NCI-H1105 (cell line): ENCODE measurements at regions not wholly inside any gene's neighbourhood (a gene's known extent, or its start where the extent isn't known, plus 50 kb on each side); places are given as distances from the start of the nearest gene placed in this dataset.
"Not testable (repeated sequence)": the region's sequence is repeated elsewhere in the genome, so short reads cannot be mapped to it uniquely, and the experiment has no call there.

ENCODE experiments used
- DNase-seq: peaks from one replicate; lab custom pipeline; 2025; lab: John Stamatoyannopoulos, UW

DNA sequence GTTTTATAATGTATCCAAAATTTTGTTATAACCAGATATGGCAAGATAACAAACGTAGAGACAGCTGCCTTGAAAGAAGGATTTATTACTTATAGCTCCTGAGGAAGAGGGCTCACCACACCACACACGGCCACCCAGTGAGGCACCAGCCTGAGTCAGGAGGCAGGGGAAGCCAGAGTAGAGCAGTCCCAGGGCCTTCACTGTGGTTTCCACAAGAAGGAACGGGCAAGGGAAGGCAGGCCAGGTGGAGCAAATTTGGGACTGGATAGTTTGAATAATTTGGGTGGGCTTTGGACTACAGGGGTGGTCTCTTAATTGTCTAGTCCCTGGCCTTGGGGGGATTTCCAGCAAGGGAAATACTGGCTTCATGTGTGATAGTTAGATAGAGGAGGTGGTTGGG, 72.5 kb downstream of the RRAGC start:
- DNase-seq, result no peak

- no peak for DNase-seq
Observed at GRCh38 chr1:38786040-38786436, 73.5 kb downstream of the RRAGC start.

- DNase-seq, result no peak
Observed at GRCh38 chr1:38785285-38786039, 74.1 kb downstream of the RRAGC start.

DNA sequence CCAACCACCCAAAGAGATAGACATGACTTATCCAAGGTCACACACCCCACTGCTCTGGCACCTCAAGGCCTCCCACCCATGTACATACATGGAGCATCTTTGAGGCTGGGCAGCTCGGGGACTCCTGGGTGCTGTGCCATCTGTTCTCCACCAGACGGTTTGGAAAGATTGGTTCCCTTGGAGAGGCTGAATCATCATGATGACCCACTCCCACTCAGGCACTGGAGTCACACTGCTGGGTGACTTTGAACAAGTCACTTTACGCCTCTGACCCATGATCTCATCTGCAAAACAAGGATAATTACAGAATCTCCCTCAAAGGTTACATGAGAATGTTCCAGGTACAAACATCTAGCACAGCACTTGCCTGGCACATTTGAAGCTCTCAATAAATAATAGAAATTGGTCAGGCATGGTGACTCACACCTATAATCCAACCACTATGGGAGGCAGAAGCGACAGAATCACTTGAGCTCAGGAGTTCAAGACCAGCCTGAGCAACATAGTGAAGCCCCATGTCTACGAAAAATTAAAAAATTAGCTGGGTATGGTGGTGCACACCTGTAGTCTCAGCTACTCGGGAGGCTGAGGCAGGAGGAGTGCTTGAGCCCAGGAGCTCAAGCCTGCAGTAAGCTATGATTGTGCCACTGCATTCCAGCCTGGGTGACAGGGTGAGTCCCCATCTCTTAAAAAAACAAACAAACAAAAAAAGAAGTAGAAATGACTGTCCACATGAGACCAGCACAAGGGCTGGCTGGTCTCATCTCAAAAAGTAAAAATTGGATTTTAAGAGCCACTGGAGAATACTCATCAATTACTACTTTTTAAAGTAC, 74.9 kb downstream of the RRAGC start:
- no peak for DNase-seq

DNA sequence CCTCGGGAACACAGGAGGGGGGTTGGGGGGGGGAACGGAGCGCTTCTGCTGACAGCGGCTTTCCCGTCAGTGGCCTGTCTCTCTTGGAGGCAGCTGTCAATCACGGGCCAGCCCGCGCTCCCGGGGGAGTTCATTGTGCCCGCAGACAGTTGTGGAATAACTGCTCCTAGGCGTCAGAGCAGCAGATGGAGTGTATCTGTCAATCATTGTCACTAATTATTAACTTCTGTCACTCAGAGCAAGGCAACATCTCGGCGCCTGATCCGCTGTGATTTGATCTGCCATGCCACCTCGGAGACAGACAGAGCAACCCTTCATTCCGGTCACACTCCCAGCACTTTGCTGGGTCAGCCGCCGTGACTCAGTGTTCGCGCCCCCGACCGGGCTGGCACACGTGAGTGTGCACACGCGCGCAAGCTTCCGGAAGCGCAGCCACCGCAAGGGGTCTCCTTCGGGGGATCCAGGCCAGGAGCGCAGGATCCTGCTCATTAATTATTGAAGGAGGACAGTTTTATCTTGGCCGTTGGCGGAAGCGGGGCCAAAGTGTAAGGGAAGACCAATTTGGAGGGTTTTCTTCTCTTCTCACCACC, 75.8 kb downstream of the RRAGC start:
- DNase-seq, result peak; percentile 44

DNA sequence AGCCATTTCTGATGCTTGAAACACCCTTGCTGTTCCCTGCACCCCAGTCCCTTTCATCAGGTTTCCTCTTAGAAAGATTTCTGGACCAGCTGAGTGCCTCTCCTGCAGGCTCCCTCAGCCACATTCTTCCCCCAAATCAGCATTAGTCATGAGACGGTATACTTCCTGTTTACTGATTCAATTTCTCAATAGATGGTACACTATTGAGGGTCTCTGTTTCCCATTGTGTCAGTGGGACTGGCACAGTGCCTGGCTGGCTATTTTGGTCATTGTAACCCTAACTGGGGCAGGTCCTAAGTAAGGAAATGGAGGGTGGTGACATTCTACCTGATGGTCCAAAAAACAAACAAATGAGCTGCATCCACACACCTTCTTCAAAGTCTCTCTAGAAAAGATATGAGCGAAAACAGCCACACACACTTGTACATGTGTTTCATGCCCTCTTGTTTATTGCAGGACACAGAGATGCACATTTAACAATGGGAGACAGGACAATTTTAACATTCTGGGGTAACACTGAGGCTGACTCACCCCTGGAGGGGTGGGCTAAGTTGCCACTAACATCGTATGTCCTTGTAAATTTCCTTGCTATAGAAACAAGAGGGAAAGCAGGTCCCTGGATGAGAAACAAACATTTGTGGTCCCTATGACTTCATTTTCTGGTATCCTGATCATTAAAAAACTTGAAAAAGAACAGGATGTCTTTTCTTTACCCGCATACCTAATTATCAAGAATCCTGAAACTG, 77.5 kb downstream of the RRAGC start:
- DNase-seq, result no peak

GRCh38 chr1:38780133-38780532, 79.4 kb downstream of the RRAGC start:
- DNase-seq, result no peak

DNA sequence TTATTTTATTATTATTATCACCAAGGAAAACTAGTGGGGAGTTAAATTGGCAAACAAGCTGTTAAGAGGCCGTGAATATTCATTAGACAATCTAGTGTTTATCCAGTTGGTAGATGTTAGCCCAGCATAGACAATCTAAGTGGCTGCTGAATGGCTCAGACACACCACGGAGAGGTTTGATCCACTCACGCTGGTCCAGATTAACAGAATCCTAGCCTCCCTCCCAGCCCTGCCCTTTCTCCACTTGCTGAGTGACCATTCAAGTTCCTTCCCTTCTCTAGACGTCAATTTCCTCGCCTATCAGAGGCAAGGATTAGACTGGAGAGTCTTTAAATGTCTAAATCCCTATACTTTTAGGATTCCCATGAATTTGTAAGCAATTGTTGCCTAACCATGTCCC, 80.1 kb downstream of the RRAGC start:
- DNase-seq, result no peak

GRCh38 chr1:38778521-38778920, 81.1 kb downstream of the RRAGC start:
- DNase-seq, result no peak

- no peak for DNase-seq
Observed at GRCh38 chr1:38778051-38778450, 81.5 kb downstream of the RRAGC start.

GRCh38 chr1:38777464-38777957, 82.1 kb downstream of the RRAGC start:
- no peak for DNase-seq

DNA sequence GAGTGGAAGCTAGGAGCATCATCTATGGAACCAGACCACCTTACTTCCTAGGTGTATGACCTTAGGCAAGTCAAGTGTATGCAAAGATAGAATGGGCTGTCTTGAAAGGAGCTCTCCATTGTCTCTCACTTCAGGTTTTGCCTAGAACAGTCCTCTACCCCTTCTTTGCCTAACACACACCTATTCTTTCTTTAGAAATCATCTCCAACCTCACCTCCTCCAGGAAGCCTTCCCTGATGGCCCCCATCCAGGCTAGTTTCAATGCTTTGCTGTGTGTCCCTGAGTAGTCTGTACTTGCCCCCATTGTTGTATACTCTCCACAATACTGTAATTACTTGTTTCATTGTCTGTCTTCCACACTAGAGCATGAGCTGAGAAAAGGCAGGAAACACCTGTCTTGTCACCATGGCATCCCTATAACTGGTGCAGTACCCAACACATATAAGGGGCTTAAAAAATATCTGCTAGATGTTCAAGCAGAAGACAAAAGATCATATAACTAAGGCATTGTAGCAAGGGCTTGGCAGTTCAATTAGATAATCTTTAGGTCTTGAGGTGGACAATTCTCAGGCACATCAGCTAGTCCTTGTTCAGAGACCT, 83.0 kb downstream of the RRAGC start:
- DNase-seq, result no peak

GRCh38 chr1:38775175-38775845, 84.3 kb downstream of the RRAGC start:
- DNase-seq, result no peak

GRCh38 chr1:38773483-38773882, 86.1 kb downstream of the RRAGC start:
- DNase-seq, result no peak

DNA sequence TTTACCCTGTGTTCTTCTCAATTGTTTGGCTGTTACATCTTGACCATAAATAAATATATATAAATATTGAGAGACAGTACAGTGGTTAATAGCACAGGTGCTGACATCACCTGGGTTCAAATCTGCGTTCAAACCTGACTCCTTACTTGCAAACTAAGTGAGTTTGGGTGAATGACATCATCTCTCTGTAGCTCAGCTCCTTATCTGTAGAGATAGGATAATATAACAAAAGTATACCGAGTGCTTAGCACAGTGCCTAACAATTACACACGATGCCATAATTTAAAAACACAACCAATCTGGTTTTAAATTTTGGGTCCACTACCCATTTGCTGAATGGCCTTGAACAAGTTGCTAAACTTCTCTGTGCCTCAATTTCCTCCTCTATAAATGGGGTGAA, 86.6 kb downstream of the RRAGC start:
- DNase-seq, result no peak

DNA sequence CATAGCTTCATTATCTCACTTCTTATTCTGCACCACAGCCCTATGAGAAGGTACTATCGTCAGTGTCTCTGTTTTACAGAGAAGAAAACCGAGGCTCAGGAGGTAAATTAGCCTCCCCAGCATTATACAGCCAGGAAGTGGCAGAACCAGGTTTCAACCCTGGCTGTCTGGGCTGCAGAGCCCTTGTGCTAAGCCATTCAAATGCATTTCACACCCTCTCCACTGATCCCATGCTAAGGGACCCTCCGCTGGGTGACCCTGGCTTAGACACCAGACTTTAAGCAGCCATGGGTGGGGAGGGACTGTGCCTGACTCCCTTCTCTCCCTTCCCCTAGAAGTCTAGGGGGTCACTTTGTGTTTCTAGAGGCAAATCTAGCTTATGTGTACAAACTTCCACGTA, 87.5 kb downstream of the RRAGC start:
- no peak for DNase-seq

GRCh38 chr1:38770516-38771173, 88.9 kb downstream of the RRAGC start:
- DNase-seq, result not testable (repeated sequence)

- no peak for DNase-seq
Observed at GRCh38 chr1:38766125-38766524, 93.4 kb downstream of the RRAGC start.

GRCh38 chr1:38763121-38763520, 96.5 kb downstream of the RRAGC start:
- DNase-seq, result no peak

DNA sequence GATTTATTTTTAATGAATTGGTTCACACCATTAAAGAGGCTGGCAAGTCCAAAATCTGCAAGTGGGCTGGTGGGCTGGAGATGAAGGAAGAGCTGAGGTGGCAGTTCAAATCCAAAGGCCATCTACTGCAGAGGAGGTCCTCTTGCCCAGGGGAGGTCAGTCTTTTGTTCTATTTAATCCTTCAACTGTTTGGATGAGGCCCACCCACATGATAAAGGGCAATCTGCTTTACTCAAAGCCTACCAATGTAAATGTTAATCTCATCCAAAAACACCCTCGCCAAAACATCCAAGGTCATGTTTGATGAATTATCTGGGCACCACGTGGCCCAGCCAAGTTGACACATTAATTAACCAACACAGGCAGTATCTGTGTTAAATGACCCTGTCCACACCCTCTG, 99.0 kb downstream of the RRAGC start:
- DNase-seq, result no peak

- DNase-seq, result peak; percentile 16
Observed at GRCh38 chr1:38758820-38759219, 100.8 kb downstream of the RRAGC start.
